ENCODE measurements at regions not wholly inside any gene's neighbourhood (a gene's known extent, or its start where the extent isn't known, plus 50 kb on each side); places are given as distances from the start of the nearest gene placed in this dataset.

GRCh38 chr22:22359465-22359864, 114.9 kb downstream of the VPREB1 start:
- Histone ChIP-seq H3K9ac (ENCODE audit: low read length) (no peak overlapping the region), H2AFZ (ENCODE audit: low read depth, low read length, severe bottlenecking) (no peak overlapping the region), H4K20me1 (ENCODE audit: low read depth, low read length) (no peaks in the 10 kb centered on the region), H3K4me3 (ENCODE audit: insufficient read depth, low read length, poor library complexity, severe bottlenecking) (no peak overlapping the region), H3K9me3 (ENCODE audit: insufficient read depth, low read length) (no peaks in the 10 kb centered on the region), H3K9me2 (replicated peaks; ENCODE audit: insufficient read depth, low read length) (no peaks in the 10 kb centered on the region), H3K27ac (ENCODE audit: low read depth, low read length) (no peak overlapping the region), H3F3A (ENCODE audit: insufficient read depth) (no peaks in the 10 kb centered on the region), H3K27me3 (ENCODE audit: low read length) (no peaks in the 10 kb centered on the region), H3K4me2 (ENCODE audit: low read depth, low read length, poor library complexity, severe bottlenecking) (no peak overlapping the region), H3K36me3 (ENCODE audit: low read length) (no peaks in the 10 kb centered on the region), H3K79me2 (ENCODE audit: insufficient read depth, low read length) (no peaks in the 10 kb centered on the region)
- TF ChIP-seq CTCF (IDR thresholded peaks at IDR 0.05; ENCODE audit: insufficient read depth, low read length, poor library complexity, severe bottlenecking), result no peak
- TF ChIP-seq EZH2phosphoT487 (conservative IDR thresholded peaks at IDR 0.05; ENCODE audit: low read length), result no peak

- no peak overlapping the region for H2AFZ ChIP-seq (ENCODE audit: low read depth, low read length, severe bottlenecking)
- no peaks in the 10 kb centered on the region for H3K79me2 ChIP-seq (ENCODE audit: insufficient read depth, low read length)
- no peaks in the 10 kb centered on the region for H3K36me3 ChIP-seq (ENCODE audit: low read length)
- H3K9me3 ChIP-seq (ENCODE audit: insufficient read depth, low read length), result no peaks in the 10 kb centered on the region
- H3K27ac ChIP-seq (ENCODE audit: low read depth, low read length), result no peak overlapping the region
- no peaks in the 10 kb centered on the region for H3F3A ChIP-seq (ENCODE audit: insufficient read depth)
- TF ChIP-seq CTCF (IDR thresholded peaks at IDR 0.05; ENCODE audit: insufficient read depth, low read length, poor library complexity, severe bottlenecking), result no peak
- no peak for TF ChIP-seq EZH2phosphoT487 (conservative IDR thresholded peaks at IDR 0.05; ENCODE audit: low read length)
- no peaks in the 10 kb centered on the region for H3K27me3 ChIP-seq (ENCODE audit: low read length)
- H3K9me2 ChIP-seq (replicated peaks; ENCODE audit: insufficient read depth, low read length), result no peaks in the 10 kb centered on the region
- no peaks in the 10 kb centered on the region for H4K20me1 ChIP-seq (ENCODE audit: low read depth, low read length)
- H3K4me3 ChIP-seq (ENCODE audit: insufficient read depth, low read length, poor library complexity, severe bottlenecking), result no peak overlapping the region
- no peak overlapping the region for H3K9ac ChIP-seq (ENCODE audit: low read length)
- H3K4me2 ChIP-seq (ENCODE audit: low read depth, low read length, poor library complexity, severe bottlenecking), result no peak overlapping the region
Measured at GRCh38 chr22:22360014-22360413, 115.4 kb downstream of the VPREB1 start.

- Histone ChIP-seq H4K20me1 (ENCODE audit: low read depth, low read length) (no peaks in the 10 kb centered on the region), H3K9me2 (replicated peaks; ENCODE audit: insufficient read depth, low read length) (no peaks in the 10 kb centered on the region), H3K27me3 (ENCODE audit: low read length) (no peaks in the 10 kb centered on the region), H3K36me3 (ENCODE audit: low read length) (no peaks in the 10 kb centered on the region), H3K27ac (ENCODE audit: low read depth, low read length) (no peak overlapping the region), H2AFZ (ENCODE audit: low read depth, low read length, severe bottlenecking) (no peak overlapping the region), H3K9me3 (ENCODE audit: insufficient read depth, low read length) (no peaks in the 10 kb centered on the region), H3K4me2 (ENCODE audit: low read depth, low read length, poor library complexity, severe bottlenecking) (no peak overlapping the region), H3K9ac (ENCODE audit: low read length) (no peak overlapping the region), H3K79me2 (ENCODE audit: insufficient read depth, low read length) (no peaks in the 10 kb centered on the region), H3K4me3 (ENCODE audit: insufficient read depth, low read length, poor library complexity, severe bottlenecking) (no peak overlapping the region), H3F3A (ENCODE audit: insufficient read depth) (no peaks in the 10 kb centered on the region)
- TF ChIP-seq EZH2phosphoT487 (conservative IDR thresholded peaks at IDR 0.05; ENCODE audit: low read length), result no peak
- no peak for TF ChIP-seq CTCF (IDR thresholded peaks at IDR 0.05; ENCODE audit: insufficient read depth, low read length, poor library complexity, severe bottlenecking)
Measured at GRCh38 chr22:22362311-22362710, 117.7 kb downstream of the VPREB1 start.
